Large intestine (tissue), 3 donors: ENCODE measurements at regions not wholly inside any gene's neighbourhood (a gene's known extent, or its start where the extent isn't known, plus 50 kb on each side); places are given as distances from the start of the nearest gene placed in this dataset.

ENCODE experiments used
- DNase-seq, 2 donors: peaks; one replicate each; pipeline versions ENCODE4 v3.0.0 to v3.0.0-alpha.2; 2013
- H3K27ac ChIP-seq: one replicate; pipeline ENCODE4 v1.5.1; 2013; ENCODE audit warnings: low read length
- H3K27me3 ChIP-seq: 2 replicates; pipeline ENCODE4 v1.6.1; 2013; ENCODE audit warnings: low read length; ENCODE audit not compliant: control insufficient read depth, insufficient read depth
- H3K36me3 ChIP-seq: 2 replicates; pipeline ENCODE4 v1.6.1; 2013; ENCODE audit warnings: low read length; ENCODE audit not compliant: control insufficient read depth, insufficient read depth
- H3K4me1 ChIP-seq: one replicate; pipeline ENCODE4 v1.6.1; 2013; ENCODE audit warnings: low read length; ENCODE audit not compliant: control insufficient read depth, insufficient read depth
- H3K4me3 ChIP-seq: one replicate; pipeline ENCODE4 v1.5.1; 2013; ENCODE audit warnings: low read length
- H3K9me3 ChIP-seq: one replicate; pipeline ENCODE4 v1.6.1; 2013; ENCODE audit warnings: mild to moderate bottlenecking, low read depth, low read length, moderate library complexity; ENCODE audit not compliant: control insufficient read depth
- WGBS: methylation state at CpG from one replicate; pipeline ENCODE4 v1.1.5; 2013; ENCODE audit warnings: low lambda C conversion rate; ENCODE audit not compliant: insufficient coverage; 5-methylcytosine and 5-hydroxymethylcytosine counted together

- Histone ChIP-seq H3K4me3 (no peak overlapping the region), H3K36me3 (no peaks in the 10 kb centered on the region), H3K9me3 (no peaks in the 10 kb centered on the region), H3K27me3 (no peaks in the 10 kb centered on the region), H3K27ac (peak overlapping the region; percentile 88), H3K4me1 (peaks cover 29% of the 10 kb centered on the region)
- DNase-seq: peak; percentile 95 to 98
- no CpG with 5 or more reads among the region's 14 CpGs for WGBS
Observed at GRCh38 chr22:27212617-27213177, 555.3 kb downstream of the MIAT start.

GRCh38 chr22:27213294-27213693, 555.9 kb downstream of the MIAT start:
- Histone ChIP-seq H3K27me3 (no peaks in the 10 kb centered on the region), H3K36me3 (no peaks in the 10 kb centered on the region), H3K9me3 (no peaks in the 10 kb centered on the region), H3K4me3 (no peak overlapping the region), H3K4me1 (peaks cover 29% of the 10 kb centered on the region), H3K27ac (peak overlapping the region; percentile 88)
- WGBS: no CpG with 5 or more reads among the region's 4 CpGs
- DNase-seq: no peak

GRCh38 chr22:27213766-27214581, 556.6 kb downstream of the MIAT start:
- no peak overlapping the region for H3K4me3 ChIP-seq
- 100% methylated on average over 2 of the region's 17 CpGs for WGBS
- peaks cover 29% of the 10 kb centered on the region for H3K4me1 ChIP-seq
- H3K36me3 ChIP-seq: no peaks in the 10 kb centered on the region
- DNase-seq: peak; percentile 45 to 58
- no peaks in the 10 kb centered on the region for H3K9me3 ChIP-seq
- H3K27ac ChIP-seq: peak overlapping the region; percentile 88
- no peaks in the 10 kb centered on the region for H3K27me3 ChIP-seq

DNA sequence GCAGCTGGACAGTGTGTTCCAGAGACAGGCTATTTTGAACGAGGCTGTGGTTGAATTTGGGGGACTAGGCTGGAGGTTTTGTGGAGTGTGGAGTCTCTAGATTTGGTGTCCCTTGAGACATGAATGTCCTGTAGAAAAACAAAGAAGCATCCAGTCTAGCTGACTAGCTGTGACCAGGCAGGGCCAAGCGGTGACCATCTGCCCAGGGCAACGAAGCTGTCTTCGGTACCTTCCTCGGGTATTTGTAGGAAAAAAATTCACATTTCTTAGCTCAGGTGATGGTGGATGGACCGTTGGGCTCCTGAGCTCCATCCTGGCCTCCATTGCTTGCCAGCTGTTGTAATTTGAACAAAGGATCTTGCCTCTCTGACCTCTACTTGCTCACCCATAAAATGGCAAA, 557.3 kb downstream of the MIAT start:
- peak overlapping the region; percentile 88 for H3K27ac ChIP-seq
- H3K27me3 ChIP-seq: no peaks in the 10 kb centered on the region
- 100% methylated on average over 2 of the region's 6 CpGs for WGBS
- no peaks in the 10 kb centered on the region for H3K36me3 ChIP-seq
- peaks cover 29% of the 10 kb centered on the region for H3K4me1 ChIP-seq
- no peaks in the 10 kb centered on the region for H3K9me3 ChIP-seq
- DNase-seq: no peak
- H3K4me3 ChIP-seq: no peak overlapping the region

DNA sequence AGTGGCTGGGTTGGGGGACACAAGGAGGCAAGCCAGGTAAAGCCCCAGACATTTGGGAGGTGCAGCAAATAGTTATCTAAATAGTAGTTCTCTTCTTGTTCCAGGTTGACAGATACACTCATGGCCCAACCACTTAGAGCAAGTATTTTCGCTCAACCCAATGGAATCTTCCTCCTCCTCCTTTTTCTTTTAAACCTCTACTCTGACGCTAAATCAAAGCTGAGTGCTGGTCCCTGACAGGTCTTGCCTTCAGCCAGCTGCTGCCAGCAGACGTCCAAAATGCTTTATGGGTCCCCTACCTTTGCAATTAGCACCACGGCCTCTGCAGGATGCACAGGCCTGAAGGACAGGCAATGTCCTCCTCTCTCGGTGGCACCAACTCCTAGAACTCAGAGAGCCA, 558.5 kb downstream of the MIAT start:
- H3K36me3 ChIP-seq: no peaks in the 10 kb centered on the region
- H3K4me1 ChIP-seq: peaks cover 35% of the 10 kb centered on the region
- no peak overlapping the region for H3K27ac ChIP-seq
- WGBS: 100% methylated on average over 1 of the region's 5 CpGs
- H3K4me3 ChIP-seq: no peak overlapping the region
- H3K9me3 ChIP-seq: no peaks in the 10 kb centered on the region
- H3K27me3 ChIP-seq: no peaks in the 10 kb centered on the region
- no peak for DNase-seq

GRCh38 chr22:27216444-27216843, 559.1 kb downstream of the MIAT start:
- no peak overlapping the region for H3K4me3 ChIP-seq
- H3K27me3 ChIP-seq: no peaks in the 10 kb centered on the region
- DNase-seq: no peak
- H3K36me3 ChIP-seq: no peaks in the 10 kb centered on the region
- H3K9me3 ChIP-seq: no peaks in the 10 kb centered on the region
- H3K4me1 ChIP-seq: peaks cover 30% of the 10 kb centered on the region
- no peak overlapping the region for H3K27ac ChIP-seq
- WGBS: no CpG with 5 or more reads among the region's 1 CpG

DNA sequence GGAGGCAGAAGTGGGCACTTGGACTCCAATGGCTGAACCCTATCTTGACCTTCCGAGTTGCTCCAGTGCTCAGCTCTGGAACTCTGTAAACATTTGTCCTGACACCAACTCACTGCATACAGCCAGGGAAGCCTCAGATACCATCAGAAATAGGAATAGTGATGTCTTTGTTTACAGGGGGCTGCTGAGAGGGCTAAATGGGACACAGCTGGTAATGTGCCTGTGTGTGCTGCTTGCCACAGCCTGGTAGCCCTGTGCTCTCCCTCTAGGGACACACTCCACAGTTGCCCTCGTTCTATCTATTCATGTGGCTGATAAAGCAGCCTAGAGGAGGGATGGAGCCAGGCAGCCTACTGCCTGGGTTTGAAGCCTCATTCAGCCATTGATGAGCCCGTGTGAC, 559.8 kb downstream of the MIAT start:
- Histone ChIP-seq H3K4me1 (peaks cover 23% of the 10 kb centered on the region), H3K9me3 (no peaks in the 10 kb centered on the region), H3K4me3 (no peak overlapping the region), H3K27ac (no peak overlapping the region), H3K27me3 (no peaks in the 10 kb centered on the region), H3K36me3 (no peaks in the 10 kb centered on the region)
- DNase-seq: no peak
- WGBS: no CpG with 5 or more reads among the region's 3 CpGs

- Histone ChIP-seq H3K27ac (no peak overlapping the region), H3K36me3 (no peaks in the 10 kb centered on the region), H3K4me3 (no peak overlapping the region), H3K4me1 (peaks cover 16% of the 10 kb centered on the region), H3K9me3 (no peaks in the 10 kb centered on the region), H3K27me3 (no peaks in the 10 kb centered on the region)
- no CpG with 5 or more reads among the region's 16 CpGs for WGBS
- DNase-seq: no peak
Observed at GRCh38 chr22:27218012-27218920, 560.9 kb downstream of the MIAT start.

- Histone ChIP-seq H3K27me3 (no peaks in the 10 kb centered on the region), H3K9me3 (no peaks in the 10 kb centered on the region), H3K36me3 (no peaks in the 10 kb centered on the region), H3K4me1 (peaks cover 9% of the 10 kb centered on the region), H3K27ac (no peak overlapping the region), H3K4me3 (no peak overlapping the region)
- no peak for DNase-seq
- WGBS: no CpG with 5 or more reads among the region's 2 CpGs
Observed at GRCh38 chr22:27219036-27219435, 561.6 kb downstream of the MIAT start.

DNA sequence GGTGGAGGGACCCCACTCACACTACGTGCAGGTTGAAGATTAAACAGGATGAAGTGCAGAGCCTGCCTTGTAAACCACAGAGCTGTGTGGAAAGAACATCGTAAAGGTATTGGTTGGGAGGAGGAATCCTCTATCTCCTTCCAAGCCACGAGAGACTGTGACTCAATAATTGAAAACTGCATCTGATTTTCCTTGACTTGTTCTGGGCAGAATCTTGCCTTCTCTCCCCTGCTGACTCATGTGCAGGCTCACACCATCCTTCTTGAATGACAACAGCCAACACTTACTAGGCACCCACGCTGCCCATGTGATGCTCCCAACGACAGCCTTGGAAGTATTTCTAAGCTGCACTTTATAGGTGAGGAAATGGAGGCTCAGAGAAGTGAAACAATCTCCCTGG, 563.0 kb downstream of the MIAT start:
- Histone ChIP-seq H3K36me3 (no peaks in the 10 kb centered on the region), H3K27me3 (no peaks in the 10 kb centered on the region), H3K9me3 (no peaks in the 10 kb centered on the region), H3K27ac (no peak overlapping the region), H3K4me1 (peaks cover 6% of the 10 kb centered on the region), H3K4me3 (no peak overlapping the region)
- DNase-seq: peak; percentile 45 to 75
- 80% methylated on average over 2 of the region's 5 CpGs for WGBS
